NT2/D1 (cell line): ENCODE measurements at regions not wholly inside any gene's neighbourhood (a gene's known extent, or its start where the extent isn't known, plus 50 kb on each side); places are given as distances from the start of the nearest gene placed in this dataset.

ENCODE experiments used
- DNase-seq: peaks from one replicate; pipeline ENCODE4 v3.0.0-alpha.2; 2011; ENCODE audit warnings: low read depth, low spot score
- H3K27me3 ChIP-seq: 2 replicates; pipeline ENCODE4 v1.6.0; 2011; ENCODE audit warnings: mild to moderate bottlenecking; ENCODE audit not compliant: insufficient read length, insufficient read depth
- H3K36me3 ChIP-seq: 2 replicates; pipeline ENCODE4 v1.6.1; 2011; ENCODE audit warnings: mild to moderate bottlenecking, low read length, mixed read lengths; ENCODE audit not compliant: insufficient read depth, insufficient read length
- H3K4me1 ChIP-seq: 2 replicates; pipeline ENCODE4 v1.5.1; 2011; ENCODE audit not compliant: insufficient read depth, insufficient read length
- H3K4me3 ChIP-seq: 2 replicates; pipeline ENCODE4 v1.5.1; 2011; ENCODE audit warnings: low read depth; ENCODE audit not compliant: insufficient read length
- H3K9ac ChIP-seq: 2 replicates; pipeline ENCODE4 v1.6.0; 2011; ENCODE audit warnings: low read depth; ENCODE audit not compliant: insufficient read length
- H3K9me3 ChIP-seq: 2 replicates; pipeline ENCODE4 v1.5.1; 2011; ENCODE audit warnings: mild to moderate bottlenecking, low read length; ENCODE audit not compliant: insufficient read depth
- SUZ12 ChIP-seq: IDR thresholded peaks from 2 replicates; pipeline ENCODE4 v1.6.1; 2011; ENCODE audit not compliant: insufficient read length, insufficient read depth; ENCODE audit errors: extremely low read depth
- YY1 ChIP-seq: IDR thresholded peaks from 2 replicates; pipeline ENCODE4 v1.6.1; 2011; ENCODE audit not compliant: insufficient read length, insufficient read depth
- ZNF274 ChIP-seq: IDR thresholded peaks from 2 replicates; pipeline ENCODE4 v1.6.1; 2011; ENCODE audit warnings: mild to moderate bottlenecking, low read depth, low read length

- H3K4me3 ChIP-seq: no peak overlapping the region
- no peak overlapping the region for H3K9ac ChIP-seq
- TF ChIP-seq ZNF274 (no peak), SUZ12 (no peak), YY1 (no peak)
- no peak for DNase-seq
- H3K36me3 ChIP-seq: no peaks in the 10 kb centered on the region
- H3K4me1 ChIP-seq: no peaks in the 10 kb centered on the region
- no peaks in the 10 kb centered on the region for H3K9me3 ChIP-seq
- no peaks in the 10 kb centered on the region for H3K27me3 ChIP-seq
Measured at GRCh38 chr5:39631958-39632357, 207.2 kb upstream of the DAB2 start.

GRCh38 chr5:39629946-39630345 is 205.2 kb upstream of the DAB2 start:
- Histone ChIP-seq H3K4me1 (no peaks in the 10 kb centered on the region), H3K4me3 (no peak overlapping the region), H3K9ac (no peak overlapping the region), H3K36me3 (no peaks in the 10 kb centered on the region), H3K9me3 (no peaks in the 10 kb centered on the region), H3K27me3 (no peaks in the 10 kb centered on the region)
- no peak for DNase-seq
- TF ChIP-seq ZNF274 (no peak), YY1 (no peak), SUZ12 (no peak)

- Histone ChIP-seq H3K27me3 (no peaks in the 10 kb centered on the region), H3K4me3 (no peak overlapping the region)
Measured at GRCh38 chr5:39628348-39628747, 203.6 kb upstream of the DAB2 start.

GRCh38 chr5:39624890-39625289 is 200.1 kb upstream of the DAB2 start:
- no peaks in the 10 kb centered on the region for H3K9me3 ChIP-seq
- H3K9ac ChIP-seq: no peak overlapping the region
- no peaks in the 10 kb centered on the region for H3K36me3 ChIP-seq
- no peak overlapping the region for H3K4me3 ChIP-seq
- no peak for TF ChIP-seq YY1
- TF ChIP-seq ZNF274: no peak
- TF ChIP-seq SUZ12: no peak
- DNase-seq: no peak
- no peaks in the 10 kb centered on the region for H3K27me3 ChIP-seq
- H3K4me1 ChIP-seq: no peaks in the 10 kb centered on the region

More at GRCh38 chr5:39628348-39628747, 203.6 kb upstream of the DAB2 start:
- Histone ChIP-seq H3K9ac (no peak overlapping the region), H3K4me1 (no peaks in the 10 kb centered on the region), H3K36me3 (no peaks in the 10 kb centered on the region), H3K9me3 (no peaks in the 10 kb centered on the region)
- TF ChIP-seq ZNF274: no peak
- TF ChIP-seq SUZ12: no peak
- TF ChIP-seq YY1: no peak
- no peak for DNase-seq

GRCh38 chr5:39624268-39624886 is 199.6 kb upstream of the DAB2 start:
- no peaks in the 10 kb centered on the region for H3K9me3 ChIP-seq
- H3K4me3 ChIP-seq: no peak overlapping the region
- H3K27me3 ChIP-seq: no peaks in the 10 kb centered on the region
- DNase-seq: no peak
- no peak overlapping the region for H3K9ac ChIP-seq
- no peaks in the 10 kb centered on the region for H3K4me1 ChIP-seq
- TF ChIP-seq ZNF274: no peak
- TF ChIP-seq SUZ12: no peak
- TF ChIP-seq YY1: no peak
- no peaks in the 10 kb centered on the region for H3K36me3 ChIP-seq

GRCh38 chr5:39623291-39623865 is 198.6 kb upstream of the DAB2 start:
- Histone ChIP-seq H3K9me3 (no peaks in the 10 kb centered on the region), H3K27me3 (no peaks in the 10 kb centered on the region), H3K36me3 (no peaks in the 10 kb centered on the region), H3K4me3 (no peak overlapping the region), H3K4me1 (no peaks in the 10 kb centered on the region), H3K9ac (no peak overlapping the region)
- DNase-seq: no peak
- TF ChIP-seq YY1: no peak
- TF ChIP-seq SUZ12: no peak
- TF ChIP-seq ZNF274: no peak

GRCh38 chr5:39622281-39622680 is 197.5 kb upstream of the DAB2 start:
- Histone ChIP-seq H3K4me3 (no peak overlapping the region), H3K36me3 (no peaks in the 10 kb centered on the region), H3K4me1 (no peaks in the 10 kb centered on the region), H3K27me3 (no peaks in the 10 kb centered on the region), H3K9ac (no peak overlapping the region), H3K9me3 (no peaks in the 10 kb centered on the region)
- TF ChIP-seq YY1 (no peak), SUZ12 (no peak), ZNF274 (no peak)
- no peak for DNase-seq

GRCh38 chr5:39619168-39619818 is 194.5 kb upstream of the DAB2 start:
- H3K27me3 ChIP-seq: no peaks in the 10 kb centered on the region
- no peaks in the 10 kb centered on the region for H3K36me3 ChIP-seq
- no peaks in the 10 kb centered on the region for H3K9me3 ChIP-seq
- H3K4me1 ChIP-seq: no peaks in the 10 kb centered on the region
- TF ChIP-seq SUZ12: no peak
- H3K4me3 ChIP-seq: no peak overlapping the region
- H3K9ac ChIP-seq: no peak overlapping the region
- DNase-seq: no peak
